ENCODE measurements at regions not wholly inside any gene's neighbourhood (a gene's known extent, or its start where the extent isn't known, plus 50 kb on each side); places are given as distances from the start of the nearest gene placed in this dataset.

GRCh38 chr22:48247829-48248228, 1485.4 kb downstream of the TBC1D22A start:
- H3K4me1 ChIP-seq = no peaks in the 10 kb centered on the region
- no peak for TF ChIP-seq POLR2A (IDR thresholded peaks at IDR 0.05)
- TF ChIP-seq CTCF (IDR thresholded peaks at IDR 0.05) = no peak
- no peak overlapping the region for H3K27ac ChIP-seq
- DNase-seq = no peak
- no peaks in the 10 kb centered on the region for H3K36me3 ChIP-seq
- no peak overlapping the region for H3K4me3 ChIP-seq
- H3K9me3 ChIP-seq = no peaks in the 10 kb centered on the region
- H3K27me3 ChIP-seq = peaks cover 0 to 58% (median 0%) of the 10 kb centered on the region in 4 donors
- intact Hi-C loops (cut with DNase I) = no loop called here
- WGBS, 2 donors = 63 to 89% methylated on average over 5 to 6 of the region's 7 CpGs

GRCh38 chr22:48245196-48245485, 1482.7 kb downstream of the TBC1D22A start:
- peaks cover 0 to 46% (median 0%) of the 10 kb centered on the region in 4 donors for H3K27me3 ChIP-seq
- 39 to 43% methylated on average over 2 of the region's 2 CpGs for WGBS, 2 donors
- no peaks in the 10 kb centered on the region for H3K36me3 ChIP-seq
- intact Hi-C loops (cut with DNase I) = no loop called here
- DNase-seq = no peak
- no peaks in the 10 kb centered on the region for H3K9me3 ChIP-seq
- H3K4me3 ChIP-seq = no peak overlapping the region
- no peak overlapping the region for H3K27ac ChIP-seq
- no peaks in the 10 kb centered on the region for H3K4me1 ChIP-seq
- TF ChIP-seq CTCF (IDR thresholded peaks at IDR 0.05) = no peak
- TF ChIP-seq POLR2A (IDR thresholded peaks at IDR 0.05) = no peak

GRCh38 chr22:48244388-48245195, 1482.1 kb downstream of the TBC1D22A start:
- peaks cover 0 to 46% (median 0%) of the 10 kb centered on the region in 4 donors for H3K27me3 ChIP-seq
- TF ChIP-seq POLR2A (IDR thresholded peaks at IDR 0.05) (no peak), CTCF (IDR thresholded peaks at IDR 0.05) (no peak)
- intact Hi-C loops (cut with DNase I) = no loop called here
- DNase-seq = no peak
- WGBS, 2 donors = 88 to 93% methylated on average over 19 to 23 of the region's 33 CpGs
- no peak overlapping the region for H3K27ac ChIP-seq
- no peaks in the 10 kb centered on the region for H3K36me3 ChIP-seq
- no peaks in the 10 kb centered on the region for H3K9me3 ChIP-seq
- no peaks in the 10 kb centered on the region for H3K4me1 ChIP-seq
- no peak overlapping the region for H3K4me3 ChIP-seq

- Histone ChIP-seq H3K27ac (no peak overlapping the region), H3K4me1 (no peaks in the 10 kb centered on the region), H3K36me3 (no peaks in the 10 kb centered on the region), H3K27me3 (peaks cover 0 to 43% (median 0%) of the 10 kb centered on the region in 4 donors), H3K9me3 (no peaks in the 10 kb centered on the region), H3K4me3 (no peak overlapping the region)
- TF ChIP-seq POLR2A (IDR thresholded peaks at IDR 0.05) = no peak
- no peak for TF ChIP-seq CTCF (IDR thresholded peaks at IDR 0.05)
- WGBS, 2 donors = 74 to 94% methylated on average over 2 to 5 of the region's 7 CpGs
- no peak for DNase-seq
- intact Hi-C loops (cut with DNase I) = no loop called here
Observed at GRCh38 chr22:48242461-48242864, 1480.0 kb downstream of the TBC1D22A start.

GRCh38 chr22:48241658-48242057, 1479.2 kb downstream of the TBC1D22A start:
- no peaks in the 10 kb centered on the region for H3K9me3 ChIP-seq
- intact Hi-C loops (cut with DNase I) = no loop called here
- no peak for TF ChIP-seq POLR2A (IDR thresholded peaks at IDR 0.05)
- TF ChIP-seq CTCF (IDR thresholded peaks at IDR 0.05) = no peak
- WGBS, 2 donors = 60 to 74% methylated on average over 9 to 10 of the region's 16 CpGs
- H3K4me1 ChIP-seq = no peaks in the 10 kb centered on the region
- no peak for DNase-seq
- H3K4me3 ChIP-seq = no peak overlapping the region
- peaks cover 0 to 37% (median 0%) of the 10 kb centered on the region in 4 donors for H3K27me3 ChIP-seq
- H3K27ac ChIP-seq = no peak overlapping the region
- H3K36me3 ChIP-seq = no peaks in the 10 kb centered on the region

All from esophagus squamous epithelium (tissue), 5 donors.